K562 (cell line): ENCODE measurements at regions not wholly inside any gene's neighbourhood (a gene's known extent, or its start where the extent isn't known, plus 50 kb on each side); places are given as distances from the start of the nearest gene placed in this dataset.

ENCODE experiments used
- IRF2 ChIP-seq: sonication (generic); formaldehyde crosslinking; IDR thresholded peaks from 2 replicates; pipeline ENCODE4 v1.8.1; 2022; ENCODE audit warnings: mild to moderate bottlenecking, missing genetic modification reagents
- JUND ChIP-seq, 2 experiments: IDR thresholded peaks; 2 replicates in 1 of 2; 3 replicates in 1 of 2; pipeline ENCODE4 v1.6.1; 2011; ENCODE audit warnings: borderline replicate concordance in 2 of 2, low read depth in 2 of 2, low read length in 2 of 2, improper control_type of control experiment in 1 of 2, missing biosample characterization in 1 of 2, missing genetic modification characterization in 1 of 2, missing genetic modification reagents in 1 of 2
- NFRKB ChIP-seq: fragments of 450-650 bp; IDR thresholded peaks from 2 replicates; pipeline ENCODE4 v1.6.1; 2016; ENCODE audit warnings: low read depth
- RBM17 ChIP-seq: fragments of 200-400 bp; formaldehyde crosslinking; IDR thresholded peaks from 2 replicates; pipeline ENCODE4 v1.6.1; 2017; ENCODE audit warnings: low read depth, mild to moderate bottlenecking, low read length, borderline replicate concordance
- TRIM24 ChIP-seq, 2 experiments: fragments of 450-650 bp; IDR thresholded peaks; 2 replicates each; pipeline ENCODE4 v1.6.1; 2016
- ZBTB8A ChIP-seq: fragments of 450-650 bp; IDR thresholded peaks from 2 replicates; pipeline ENCODE4 v1.6.1; 2018; ENCODE audit warnings: mild to moderate bottlenecking, moderate library complexity; ENCODE audit not compliant: partially characterized antibody
- ZFP30 ChIP-seq: fragments of 250-450 bp; sonication (Bioruptor Pico); IDR thresholded peaks from 2 replicates; pipeline ENCODE4 v1.8.0; 2022; ENCODE audit warnings: moderate library complexity, mild to moderate bottlenecking, inconsistent platforms, borderline replicate concordance
- TF ChIP-seq, protein P1 (sequence below), 2 experiments: fragments of 450-650 bp; formaldehyde crosslinking in 1 of 2; IDR thresholded peaks; 2 replicates each; pipeline versions ENCODE4 v1.4.0 to v1.6.1; 2014 to 2020; ENCODE audit warnings: mild to moderate bottlenecking in 2 of 2, borderline replicate concordance in 1 of 2, low read depth in 1 of 2
- TF ChIP-seq, protein P2 (sequence below): fragments of 200-800 bp; sonication (Bioruptor generic); IDR thresholded peaks from 2 replicates; pipeline ENCODE4 v1.6.1; 2017; ENCODE audit warnings: missing genetic modification characterization, missing compliant biosample characterization
- TF ChIP-seq, protein P3 (sequence below): fragments of 450-650 bp; formaldehyde crosslinking; IDR thresholded peaks from 2 replicates; pipeline ENCODE4 v1.4.0; 2020; ENCODE audit warnings: mild to moderate bottlenecking, moderate library complexity
- TF ChIP-seq, protein P4 (sequence below): fragments of 250-450 bp; sonication (Bioruptor Pico); IDR thresholded peaks from 2 replicates; pipeline ENCODE4 v1.9.0; 2021; ENCODE audit warnings: mild to moderate bottlenecking, inconsistent platforms

DNA sequence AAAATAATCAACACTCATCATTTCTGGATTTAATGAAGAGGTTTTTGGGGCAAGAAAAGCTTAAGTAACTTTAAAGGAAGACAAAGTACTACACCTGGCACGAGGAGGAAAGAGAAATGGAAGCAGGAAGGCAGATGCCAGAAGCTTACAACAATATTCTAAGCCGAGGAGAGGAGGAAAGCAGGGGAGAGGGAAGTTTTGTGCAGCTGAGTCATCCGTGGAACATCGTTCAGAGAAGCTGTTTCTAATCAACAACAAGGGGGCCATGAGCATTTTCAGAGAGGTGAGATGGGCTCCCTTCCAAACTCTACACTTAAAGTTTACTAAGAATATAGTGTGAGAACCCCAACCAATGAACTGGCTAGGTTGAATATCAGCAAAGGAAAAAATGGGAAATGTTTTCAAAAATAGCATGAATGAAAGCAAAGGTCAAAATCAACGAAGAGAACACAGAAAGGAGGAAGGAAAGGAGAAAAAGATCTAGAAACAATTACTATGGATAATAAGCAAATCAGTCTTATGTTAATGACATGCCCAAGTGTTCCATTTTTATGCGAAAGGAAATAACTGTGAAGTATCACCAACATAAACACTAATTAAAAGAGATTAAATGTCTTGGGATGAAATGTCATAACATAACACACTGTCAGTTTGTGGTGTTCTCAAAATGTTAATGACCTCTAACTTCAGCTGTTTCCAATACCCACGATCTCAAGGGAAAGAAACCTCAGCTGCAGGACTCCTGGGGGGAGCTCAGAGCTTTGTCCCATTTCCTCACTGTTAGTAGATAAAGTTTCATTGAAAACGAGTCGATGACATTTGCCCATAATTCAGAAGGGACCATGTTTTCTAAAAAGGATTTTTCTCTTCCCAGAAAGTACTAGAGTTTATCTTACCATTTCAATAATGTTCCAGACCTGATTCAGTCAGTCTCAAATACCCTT, 203.4 kb upstream of the STXBP5 start (continued):
- TF ChIP-seq, protein P1, sequence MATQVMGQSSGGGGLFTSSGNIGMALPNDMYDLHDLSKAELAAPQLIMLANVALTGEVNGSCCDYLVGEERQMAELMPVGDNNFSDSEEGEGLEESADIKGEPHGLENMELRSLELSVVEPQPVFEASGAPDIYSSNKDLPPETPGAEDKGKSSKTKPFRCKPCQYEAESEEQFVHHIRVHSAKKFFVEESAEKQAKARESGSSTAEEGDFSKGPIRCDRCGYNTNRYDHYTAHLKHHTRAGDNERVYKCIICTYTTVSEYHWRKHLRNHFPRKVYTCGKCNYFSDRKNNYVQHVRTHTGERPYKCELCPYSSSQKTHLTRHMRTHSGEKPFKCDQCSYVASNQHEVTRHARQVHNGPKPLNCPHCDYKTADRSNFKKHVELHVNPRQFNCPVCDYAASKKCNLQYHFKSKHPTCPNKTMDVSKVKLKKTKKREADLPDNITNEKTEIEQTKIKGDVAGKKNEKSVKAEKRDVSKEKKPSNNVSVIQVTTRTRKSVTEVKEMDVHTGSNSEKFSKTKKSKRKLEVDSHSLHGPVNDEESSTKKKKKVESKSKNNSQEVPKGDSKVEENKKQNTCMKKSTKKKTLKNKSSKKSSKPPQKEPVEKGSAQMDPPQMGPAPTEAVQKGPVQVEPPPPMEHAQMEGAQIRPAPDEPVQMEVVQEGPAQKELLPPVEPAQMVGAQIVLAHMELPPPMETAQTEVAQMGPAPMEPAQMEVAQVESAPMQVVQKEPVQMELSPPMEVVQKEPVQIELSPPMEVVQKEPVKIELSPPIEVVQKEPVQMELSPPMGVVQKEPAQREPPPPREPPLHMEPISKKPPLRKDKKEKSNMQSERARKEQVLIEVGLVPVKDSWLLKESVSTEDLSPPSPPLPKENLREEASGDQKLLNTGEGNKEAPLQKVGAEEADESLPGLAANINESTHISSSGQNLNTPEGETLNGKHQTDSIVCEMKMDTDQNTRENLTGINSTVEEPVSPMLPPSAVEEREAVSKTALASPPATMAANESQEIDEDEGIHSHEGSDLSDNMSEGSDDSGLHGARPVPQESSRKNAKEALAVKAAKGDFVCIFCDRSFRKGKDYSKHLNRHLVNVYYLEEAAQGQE (IDR thresholded peaks at IDR 0.05; ENCODE audit: borderline replicate concordance), result no peak
- TF ChIP-seq, protein P1 (CRISPR knock-in tag; IDR thresholded peaks at IDR 0.05; ENCODE audit: low read depth), result no peak
- TF ChIP-seq, protein P2, sequence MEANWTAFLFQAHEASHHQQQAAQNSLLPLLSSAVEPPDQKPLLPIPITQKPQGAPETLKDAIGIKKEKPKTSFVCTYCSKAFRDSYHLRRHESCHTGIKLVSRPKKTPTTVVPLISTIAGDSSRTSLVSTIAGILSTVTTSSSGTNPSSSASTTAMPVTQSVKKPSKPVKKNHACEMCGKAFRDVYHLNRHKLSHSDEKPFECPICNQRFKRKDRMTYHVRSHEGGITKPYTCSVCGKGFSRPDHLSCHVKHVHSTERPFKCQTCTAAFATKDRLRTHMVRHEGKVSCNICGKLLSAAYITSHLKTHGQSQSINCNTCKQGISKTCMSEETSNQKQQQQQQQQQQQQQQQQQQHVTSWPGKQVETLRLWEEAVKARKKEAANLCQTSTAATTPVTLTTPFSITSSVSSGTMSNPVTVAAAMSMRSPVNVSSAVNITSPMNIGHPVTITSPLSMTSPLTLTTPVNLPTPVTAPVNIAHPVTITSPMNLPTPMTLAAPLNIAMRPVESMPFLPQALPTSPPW, result 0 out of 2 replicates have a peak, but pooled peaks have one; percentile 26
- TF ChIP-seq NFRKB (peak; percentile 52; the same call in 1 of the 2 replicates), ZBTB8A (no peak), ZFP30 (CRISPR knock-in tag) (peak; percentile 88), TRIM24 (IDR thresholded peaks at IDR 0.05) (0 out of 4 replicates have a peak, but pooled peaks of 1 of the 2 experiments have one; percentile 42), RBM17 (no peak), IRF2 (CRISPR knock-in tag) (no peak), JUND (IDR thresholded peaks at IDR 0.05; ENCODE audit: borderline replicate concordance, low read depth, low read length) (peak; percentile 91), JUND (tag; IDR thresholded peaks at IDR 0.05; ENCODE audit: borderline replicate concordance, low read depth, low read length) (peak; percentile 75; the same call in 1 of the 3 replicates)
- TF ChIP-seq, protein P3, sequence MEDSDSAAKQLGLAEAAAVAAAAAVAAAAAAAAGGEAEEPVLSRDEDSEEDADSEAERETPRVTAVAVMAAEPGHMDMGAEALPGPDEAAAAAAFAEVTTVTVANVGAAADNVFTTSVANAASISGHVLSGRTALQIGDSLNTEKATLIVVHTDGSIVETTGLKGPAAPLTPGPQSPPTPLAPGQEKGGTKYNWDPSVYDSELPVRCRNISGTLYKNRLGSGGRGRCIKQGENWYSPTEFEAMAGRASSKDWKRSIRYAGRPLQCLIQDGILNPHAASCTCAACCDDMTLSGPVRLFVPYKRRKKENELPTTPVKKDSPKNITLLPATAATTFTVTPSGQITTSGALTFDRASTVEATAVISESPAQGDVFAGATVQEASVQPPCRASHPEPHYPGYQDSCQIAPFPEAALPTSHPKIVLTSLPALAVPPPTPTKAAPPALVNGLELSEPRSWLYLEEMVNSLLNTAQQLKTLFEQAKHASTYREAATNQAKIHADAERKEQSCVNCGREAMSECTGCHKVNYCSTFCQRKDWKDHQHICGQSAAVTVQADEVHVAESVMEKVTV (CRISPR knock-in tag), result no peak
- TF ChIP-seq, protein P4, sequence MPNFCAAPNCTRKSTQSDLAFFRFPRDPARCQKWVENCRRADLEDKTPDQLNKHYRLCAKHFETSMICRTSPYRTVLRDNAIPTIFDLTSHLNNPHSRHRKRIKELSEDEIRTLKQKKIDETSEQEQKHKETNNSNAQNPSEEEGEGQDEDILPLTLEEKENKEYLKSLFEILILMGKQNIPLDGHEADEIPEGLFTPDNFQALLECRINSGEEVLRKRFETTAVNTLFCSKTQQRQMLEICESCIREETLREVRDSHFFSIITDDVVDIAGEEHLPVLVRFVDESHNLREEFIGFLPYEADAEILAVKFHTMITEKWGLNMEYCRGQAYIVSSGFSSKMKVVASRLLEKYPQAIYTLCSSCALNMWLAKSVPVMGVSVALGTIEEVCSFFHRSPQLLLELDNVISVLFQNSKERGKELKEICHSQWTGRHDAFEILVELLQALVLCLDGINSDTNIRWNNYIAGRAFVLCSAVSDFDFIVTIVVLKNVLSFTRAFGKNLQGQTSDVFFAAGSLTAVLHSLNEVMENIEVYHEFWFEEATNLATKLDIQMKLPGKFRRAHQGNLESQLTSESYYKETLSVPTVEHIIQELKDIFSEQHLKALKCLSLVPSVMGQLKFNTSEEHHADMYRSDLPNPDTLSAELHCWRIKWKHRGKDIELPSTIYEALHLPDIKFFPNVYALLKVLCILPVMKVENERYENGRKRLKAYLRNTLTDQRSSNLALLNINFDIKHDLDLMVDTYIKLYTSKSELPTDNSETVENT (CRISPR knock-in tag), result no peak
